ENCODE measurements at regions not wholly inside any gene's neighbourhood (a gene's known extent, or its start where the extent isn't known, plus 50 kb on each side); places are given as distances from the start of the nearest gene placed in this dataset.
A peak's percentile ranks its signal among the peaks of the same experiment; 100 is the strongest.

GRCh38 chr3:124628863-124629262 lies 101.4 kb upstream of the UMPS start:
- Mint-ChIP-seq H3K4me1 (ENCODE audit: low read depth, unreplicated experiment) (peaks cover 60% of the 10 kb centered on the region), H3K27ac (ENCODE audit: unreplicated experiment) (peak overlapping the region; percentile 69), H3K9me3 (ENCODE audit: unreplicated experiment) (no peaks in the 10 kb centered on the region), H3K27me3 (ENCODE audit: insufficient read depth, unreplicated experiment) (no peaks in the 10 kb centered on the region), H3K36me3 (ENCODE audit: insufficient read depth, unreplicated experiment) (peaks cover 34% of the 10 kb centered on the region), H3K4me3 (ENCODE audit: unreplicated experiment) (no peak overlapping the region)
- Histone ChIP-seq H3K36me3 (ENCODE audit: control insufficient read depth, insufficient read depth, low read length) (0 out of 2 replicates have a peak, but pooled peaks cover 2% of the 10 kb centered on the region), H3K27me3 (replicated peaks; ENCODE audit: control insufficient read depth, insufficient read depth, low read length) (no peaks in the 10 kb centered on the region), H3K4me3 (ENCODE audit: low read depth, low read length) (no peak overlapping the region), H3K9me3 (no peaks in the 10 kb centered on the region), H3K4me1 (peaks cover 83% of the 10 kb centered on the region)
- POLR2A ChIA-PET, result no interaction called here
- TF ChIP-seq, protein P1, sequence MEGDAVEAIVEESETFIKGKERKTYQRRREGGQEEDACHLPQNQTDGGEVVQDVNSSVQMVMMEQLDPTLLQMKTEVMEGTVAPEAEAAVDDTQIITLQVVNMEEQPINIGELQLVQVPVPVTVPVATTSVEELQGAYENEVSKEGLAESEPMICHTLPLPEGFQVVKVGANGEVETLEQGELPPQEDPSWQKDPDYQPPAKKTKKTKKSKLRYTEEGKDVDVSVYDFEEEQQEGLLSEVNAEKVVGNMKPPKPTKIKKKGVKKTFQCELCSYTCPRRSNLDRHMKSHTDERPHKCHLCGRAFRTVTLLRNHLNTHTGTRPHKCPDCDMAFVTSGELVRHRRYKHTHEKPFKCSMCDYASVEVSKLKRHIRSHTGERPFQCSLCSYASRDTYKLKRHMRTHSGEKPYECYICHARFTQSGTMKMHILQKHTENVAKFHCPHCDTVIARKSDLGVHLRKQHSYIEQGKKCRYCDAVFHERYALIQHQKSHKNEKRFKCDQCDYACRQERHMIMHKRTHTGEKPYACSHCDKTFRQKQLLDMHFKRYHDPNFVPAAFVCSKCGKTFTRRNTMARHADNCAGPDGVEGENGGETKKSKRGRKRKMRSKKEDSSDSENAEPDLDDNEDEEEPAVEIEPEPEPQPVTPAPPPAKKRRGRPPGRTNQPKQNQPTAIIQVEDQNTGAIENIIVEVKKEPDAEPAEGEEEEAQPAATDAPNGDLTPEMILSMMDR (IDR thresholded peaks at IDR 0.05; ENCODE audit: insufficient read depth in 1 of 2, low read depth in 1 of 2, low read length in 1 of 2, severe bottlenecking in 1 of 2, unreplicated experiment in 1 of 2), result no peak
- BruUV-seq (replicated peaks), result no TSS peak
- intact Hi-C loops (cut with micrococcal nuclease; ENCODE audit: unreplicated experiment), result no loop called here
- CTCF ChIA-PET, result no interaction called here
- DNase-seq, result no peak

DNA sequence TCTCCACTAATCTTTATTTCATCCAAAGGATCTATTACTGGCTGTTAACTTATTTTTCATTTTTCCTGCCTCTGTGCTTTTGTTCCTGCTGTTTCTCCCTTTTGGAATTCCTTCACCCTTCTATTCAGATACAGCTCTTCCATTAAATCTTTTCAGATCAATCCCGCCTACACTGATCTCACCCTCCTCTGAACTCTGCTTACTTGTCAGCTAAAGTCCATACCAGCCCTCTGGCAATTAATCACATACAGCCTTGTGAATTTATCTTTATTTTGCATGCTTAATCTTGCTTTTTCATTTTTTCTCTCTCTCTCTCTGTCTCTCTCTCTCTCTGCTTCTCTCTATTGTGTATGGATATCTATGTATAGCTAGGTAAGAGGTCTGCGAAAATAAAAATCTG lies 100.8 kb upstream of the UMPS start:
- POLR2A ChIA-PET, result no interaction called here
- CTCF ChIA-PET, result no interaction called here
- 0 out of 2 replicates have a peak, but pooled peaks cover 2% of the 10 kb centered on the region for H3K36me3 ChIP-seq (ENCODE audit: control insufficient read depth, insufficient read depth, low read length)
- Mint-ChIP-seq H3K9me3 (ENCODE audit: unreplicated experiment) (no peaks in the 10 kb centered on the region), H3K27ac (ENCODE audit: unreplicated experiment) (peak overlapping the region; percentile 69), H3K36me3 (ENCODE audit: insufficient read depth, unreplicated experiment) (peaks cover 37% of the 10 kb centered on the region), H3K4me1 (ENCODE audit: low read depth, unreplicated experiment) (peaks cover 58% of the 10 kb centered on the region), H3K27me3 (ENCODE audit: insufficient read depth, unreplicated experiment) (no peaks in the 10 kb centered on the region), H3K4me3 (ENCODE audit: unreplicated experiment) (peak overlapping the region; percentile 3)
- no peak for DNase-seq
- BruUV-seq (replicated peaks), result no TSS peak
- no peak overlapping the region for H3K4me3 ChIP-seq (ENCODE audit: low read depth, low read length)
- H3K9me3 ChIP-seq, result no peaks in the 10 kb centered on the region
- peaks cover 86% of the 10 kb centered on the region for H3K4me1 ChIP-seq
- no peaks in the 10 kb centered on the region for H3K27me3 ChIP-seq (replicated peaks; ENCODE audit: control insufficient read depth, insufficient read depth, low read length)
- TF ChIP-seq, protein P1 (IDR thresholded peaks at IDR 0.05; ENCODE audit: insufficient read depth in 1 of 2, low read depth in 1 of 2, low read length in 1 of 2, severe bottlenecking in 1 of 2, unreplicated experiment in 1 of 2), result no peak
- intact Hi-C loops (cut with micrococcal nuclease; ENCODE audit: unreplicated experiment), result no loop called here

DNA sequence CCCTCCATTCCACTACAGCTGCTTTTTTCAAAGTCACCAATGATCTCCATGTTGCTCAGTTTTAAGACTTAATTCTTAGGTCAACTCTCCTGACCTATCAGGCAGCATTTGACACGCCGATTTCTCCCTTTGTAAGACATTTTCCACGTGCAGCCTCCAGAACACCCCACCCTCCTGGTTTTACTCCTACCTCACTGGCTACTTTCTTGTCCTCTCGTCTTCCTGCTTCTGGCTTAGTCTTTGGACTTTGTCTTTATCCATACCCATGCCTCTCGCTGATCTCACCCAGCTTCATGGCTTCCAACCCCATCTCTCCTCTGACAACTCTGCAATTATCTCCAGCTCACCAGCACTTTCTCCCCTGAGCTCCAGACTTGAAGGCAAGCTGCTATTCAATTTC lies 99.3 kb upstream of the UMPS start:
- Histone ChIP-seq H3K4me1 (peaks cover 88% of the 10 kb centered on the region), H3K9me3 (no peaks in the 10 kb centered on the region), H3K4me3 (ENCODE audit: low read depth, low read length) (no peak overlapping the region), H3K27me3 (replicated peaks; ENCODE audit: control insufficient read depth, insufficient read depth, low read length) (no peaks in the 10 kb centered on the region), H3K36me3 (ENCODE audit: control insufficient read depth, insufficient read depth, low read length) (0 out of 2 replicates have a peak, but pooled peaks cover 2% of the 10 kb centered on the region)
- POLR2A ChIA-PET, result no interaction called here
- no peak for DNase-seq
- no peaks in the 10 kb centered on the region for H3K9me3 Mint-ChIP-seq (ENCODE audit: unreplicated experiment)
- CTCF ChIA-PET, result no interaction called here
- peaks cover 46% of the 10 kb centered on the region for H3K36me3 Mint-ChIP-seq (ENCODE audit: insufficient read depth, unreplicated experiment)
- H3K27ac Mint-ChIP-seq (ENCODE audit: unreplicated experiment), result peak overlapping the region; percentile 76
- no peaks in the 10 kb centered on the region for H3K27me3 Mint-ChIP-seq (ENCODE audit: insufficient read depth, unreplicated experiment)
- H3K4me3 Mint-ChIP-seq (ENCODE audit: unreplicated experiment), result peak overlapping the region; percentile 24
- no TSS peak for BruUV-seq (replicated peaks)
- intact Hi-C loops (cut with micrococcal nuclease; ENCODE audit: unreplicated experiment), result no loop called here
- H3K4me1 Mint-ChIP-seq (ENCODE audit: low read depth, unreplicated experiment), result peaks cover 66% of the 10 kb centered on the region
- TF ChIP-seq, protein P1 (IDR thresholded peaks at IDR 0.05; ENCODE audit: insufficient read depth in 1 of 2, low read depth in 1 of 2, low read length in 1 of 2, severe bottlenecking in 1 of 2, unreplicated experiment in 1 of 2), result no peak
